Medulla oblongata (tissue), 1 donor: ENCODE measurements at regions not wholly inside any gene's neighbourhood (a gene's known extent, or its start where the extent isn't known, plus 50 kb on each side); places are given as distances from the start of the nearest gene placed in this dataset.

ENCODE experiments used
- DNase-seq: peaks from one replicate; pipeline ENCODE4 v3.0.0-alpha.2; 2015; ENCODE audit errors: extremely low spot score

GRCh38 chr2:4486971-4487370 lies 783.6 kb downstream of the DCDC2C start:
- no peak for DNase-seq

DNA sequence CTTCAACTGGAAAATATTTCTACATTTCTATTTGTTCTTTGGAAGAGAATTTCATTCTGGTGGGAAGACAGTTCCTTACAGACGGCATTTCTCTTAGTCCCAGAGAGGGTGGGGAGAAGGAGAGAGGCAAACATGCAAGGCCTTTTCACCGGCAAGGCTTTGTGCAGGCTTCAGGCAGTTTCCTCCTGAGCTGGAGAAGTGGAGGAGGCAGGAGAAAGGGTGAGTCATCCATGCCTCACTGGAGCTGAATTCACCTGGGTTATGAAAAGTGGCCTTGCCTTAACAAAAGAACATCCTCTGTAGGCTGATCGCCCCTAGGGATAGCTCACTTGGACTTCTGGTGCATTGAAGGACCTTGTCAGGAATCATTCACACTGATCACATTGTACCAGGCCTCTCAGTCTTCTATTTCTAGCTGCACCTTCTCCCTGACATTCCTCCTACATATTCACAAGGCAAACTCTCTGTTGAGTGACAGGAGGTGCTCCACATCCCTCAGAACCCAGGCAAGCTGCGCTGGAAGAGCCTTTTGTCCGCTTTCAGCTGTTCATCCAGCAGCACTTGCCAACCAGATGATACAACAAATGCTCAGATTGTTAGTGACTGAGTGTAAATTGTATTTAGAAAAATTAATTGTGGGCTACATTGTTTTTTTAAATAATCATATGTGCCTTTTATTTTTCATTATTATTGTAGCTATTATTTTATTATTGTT lies 796.1 kb downstream of the DCDC2C start:
- DNase-seq = no peak

DNA sequence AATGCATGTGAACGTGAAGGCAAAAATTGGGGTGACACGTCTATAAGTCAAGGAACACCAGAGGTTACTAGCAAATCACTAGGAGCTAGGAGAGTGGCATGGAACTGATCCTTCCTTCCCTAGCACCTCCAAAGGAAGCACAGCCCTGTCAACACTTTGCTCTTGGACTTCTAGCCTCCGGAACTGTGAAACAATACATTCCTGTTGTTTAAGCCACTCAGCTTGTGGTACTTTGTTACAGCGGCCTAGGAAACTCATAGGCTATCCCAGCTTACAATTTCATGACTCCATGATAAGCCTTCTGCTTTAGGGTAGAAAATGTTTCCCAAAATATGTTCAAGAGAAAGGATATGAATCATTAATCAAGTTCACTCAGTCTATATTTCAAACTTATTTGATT lies 798.1 kb downstream of the DCDC2C start:
- DNase-seq = no peak

GRCh38 chr2:4502230-4502843 lies 799.0 kb downstream of the DCDC2C start:
- no peak for DNase-seq

GRCh38 chr2:4507661-4508060 lies 804.3 kb downstream of the DCDC2C start:
- no peak for DNase-seq

- no peak for DNase-seq
Observed at GRCh38 chr2:4515871-4516761, 812.7 kb downstream of the DCDC2C start.

GRCh38 chr2:4518596-4518995 lies 815.2 kb downstream of the DCDC2C start:
- no peak for DNase-seq

GRCh38 chr2:4522498-4523421 lies 819.4 kb downstream of the DCDC2C start:
- no peak for DNase-seq

DNA sequence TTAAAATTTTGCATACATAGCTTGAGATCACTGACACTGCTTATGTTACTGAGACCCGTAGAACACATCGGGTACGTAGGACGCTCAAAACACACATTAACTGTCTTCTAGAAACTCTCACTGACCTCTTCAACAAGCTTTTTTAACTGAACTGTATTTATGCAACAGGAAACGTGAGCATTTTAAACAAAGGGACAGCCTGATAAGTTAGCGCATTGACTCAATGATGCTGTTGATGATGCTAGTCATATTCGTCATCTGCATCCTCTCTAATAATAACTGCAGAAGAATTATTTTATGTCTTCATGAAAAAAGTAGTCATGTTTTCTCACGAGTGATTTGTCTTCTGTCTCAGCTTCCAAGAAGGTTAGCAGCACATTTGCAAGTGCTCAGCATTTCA lies 824.0 kb downstream of the DCDC2C start:
- no peak for DNase-seq

DNA sequence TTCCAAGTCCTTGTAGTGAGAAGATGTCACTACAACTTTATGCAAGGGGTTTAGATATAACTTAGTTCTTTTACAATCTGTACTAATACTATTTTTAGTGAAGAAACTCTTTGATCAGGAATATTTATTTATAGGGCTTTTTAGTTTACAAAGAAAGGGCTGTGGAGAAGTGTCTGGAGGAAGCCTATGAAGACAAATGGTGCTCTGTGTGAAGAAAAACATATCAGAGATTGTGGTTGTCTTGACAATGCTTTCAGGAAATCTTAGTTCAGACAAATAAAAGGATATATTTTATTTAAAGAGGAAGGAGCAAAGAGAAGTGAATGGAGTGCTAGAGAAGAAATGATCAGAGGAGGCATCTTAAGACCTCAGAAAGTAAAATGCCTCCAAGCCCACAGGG lies 824.9 kb downstream of the DCDC2C start:
- no peak for DNase-seq

DNA sequence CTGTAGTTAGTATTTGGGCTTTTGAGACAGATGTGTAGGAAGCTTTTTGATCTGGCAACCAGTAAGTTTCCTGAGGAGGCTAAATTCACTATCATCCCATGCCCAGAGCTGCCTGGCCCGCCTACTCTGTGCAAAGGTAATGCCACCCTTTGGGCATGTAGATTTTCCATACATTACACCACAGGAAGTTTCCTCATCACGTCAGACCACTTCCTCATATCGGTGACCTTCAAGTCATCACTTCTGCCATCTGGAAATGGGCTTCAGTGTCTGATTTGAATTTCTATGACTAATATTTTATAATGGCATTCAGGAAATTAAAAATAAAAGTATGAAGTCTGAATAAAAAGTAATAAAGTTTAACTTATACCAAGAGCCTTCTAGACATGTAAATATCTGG lies 825.4 kb downstream of the DCDC2C start:
- DNase-seq = no peak

DNA sequence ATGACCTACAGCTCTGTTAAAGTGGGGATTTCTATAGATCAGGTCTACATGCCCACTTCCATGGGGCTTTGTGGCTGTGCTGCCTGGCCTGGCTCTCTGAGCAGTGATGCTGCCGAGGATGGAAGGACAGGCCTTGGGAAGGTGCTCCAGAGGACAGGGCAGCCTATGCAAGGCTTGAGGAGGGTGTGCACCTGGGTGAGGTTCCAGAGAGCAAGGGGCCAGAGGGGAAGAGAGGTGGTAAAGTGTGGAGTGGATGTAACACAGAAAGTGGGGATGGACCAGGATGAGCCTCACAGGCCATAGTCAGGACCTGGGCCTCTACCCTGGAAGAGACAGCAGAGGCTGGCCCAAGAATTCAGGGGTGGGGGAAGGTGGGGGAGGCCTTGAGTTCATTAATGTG lies 826.4 kb downstream of the DCDC2C start:
- DNase-seq = no peak

DNA sequence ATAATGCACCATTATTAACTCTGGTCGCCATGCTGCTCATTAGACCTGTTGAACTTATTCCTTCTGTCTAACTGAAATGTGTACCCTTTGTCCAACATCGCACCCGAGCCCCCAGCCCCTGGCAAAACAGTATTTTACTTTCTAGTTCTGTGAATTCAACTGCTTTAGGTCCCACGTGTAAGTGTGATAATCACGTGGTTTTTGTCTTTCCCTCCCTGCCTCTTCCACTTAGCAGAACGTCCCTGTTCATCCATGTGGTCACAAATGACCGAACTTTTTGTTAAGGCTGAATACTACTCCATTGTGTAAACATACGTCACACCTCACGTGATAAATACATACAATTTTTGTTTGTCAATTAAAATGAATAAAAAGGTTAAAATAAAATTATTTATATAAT lies 826.9 kb downstream of the DCDC2C start:
- DNase-seq = no peak

- DNase-seq = no peak
Observed at GRCh38 chr2:4533806-4534205, 830.4 kb downstream of the DCDC2C start.

GRCh38 chr2:4539121-4539520 lies 835.7 kb downstream of the DCDC2C start:
- no peak for DNase-seq

DNA sequence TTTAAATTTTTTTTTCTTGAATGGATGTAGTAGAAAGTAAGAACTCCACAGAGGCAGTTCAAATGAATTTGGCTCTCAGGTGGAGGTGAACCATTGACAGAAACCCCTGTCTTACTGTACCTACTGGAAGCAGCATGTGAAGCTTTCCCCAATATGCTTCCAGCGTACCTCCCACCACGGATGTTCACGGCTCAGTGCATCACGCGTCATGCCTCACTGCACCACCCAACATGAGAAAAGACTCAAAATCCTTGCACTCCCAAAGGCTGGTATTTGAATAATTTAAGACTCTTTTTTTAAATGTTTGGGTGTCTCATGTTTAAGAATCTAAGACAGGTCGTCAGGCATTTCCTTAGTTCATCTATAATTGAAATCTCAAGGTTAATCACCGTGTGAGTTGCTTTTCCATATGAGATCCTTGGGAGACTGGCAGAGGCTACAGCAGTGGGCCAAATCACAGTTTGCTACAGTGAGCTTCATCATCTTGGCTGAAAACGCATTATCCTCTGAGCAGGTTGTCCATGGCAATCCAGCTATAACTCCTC lies 846.4 kb downstream of the DCDC2C start:
- no peak for DNase-seq

DNA sequence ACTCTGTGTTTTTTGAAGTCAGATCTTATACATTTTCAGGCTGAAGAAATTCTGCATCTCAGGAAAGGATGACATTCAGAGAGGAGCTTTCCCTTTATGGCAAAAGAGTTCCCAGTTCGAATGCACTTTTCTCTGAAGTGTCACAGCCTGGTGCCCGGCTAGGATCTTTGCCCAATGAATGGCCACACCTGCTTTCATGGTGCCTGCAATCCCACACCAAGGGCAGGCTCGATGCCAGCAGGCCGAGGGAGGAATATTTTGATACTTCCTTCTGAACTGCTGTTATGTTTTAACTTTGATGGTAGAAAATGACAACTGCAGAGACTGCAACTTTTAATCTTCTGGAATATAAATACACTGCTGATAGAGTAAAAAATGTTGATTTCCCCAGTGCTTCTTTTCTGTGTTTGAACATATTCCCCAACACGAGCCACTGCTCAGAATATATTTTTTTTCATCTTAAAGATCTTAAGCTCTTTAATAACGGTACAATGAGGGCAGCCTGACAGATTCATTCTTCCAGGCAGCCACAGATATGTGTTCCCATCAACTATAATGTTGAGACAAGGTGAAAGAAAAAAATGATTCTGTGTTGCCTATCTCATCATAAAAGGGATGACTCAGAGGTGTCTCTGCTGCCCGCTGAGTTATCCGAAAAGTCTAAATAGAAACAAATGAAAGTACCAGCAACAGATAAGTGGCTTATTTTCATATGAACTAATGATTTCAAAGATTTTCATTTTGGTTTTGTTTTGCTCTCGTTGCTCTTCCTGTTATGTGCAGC lies 848.5 kb downstream of the DCDC2C start:
- no peak for DNase-seq

- DNase-seq = peak; percentile 2
Observed at GRCh38 chr2:4553241-4553640, 849.9 kb downstream of the DCDC2C start.

- DNase-seq = no peak
Observed at GRCh38 chr2:4556135-4556896, 852.9 kb downstream of the DCDC2C start.

GRCh38 chr2:4561196-4561595 lies 857.8 kb downstream of the DCDC2C start:
- no peak for DNase-seq
